ENCODE measurements at regions not wholly inside any gene's neighbourhood (a gene's known extent, or its start where the extent isn't known, plus 50 kb on each side); places are given as distances from the start of the nearest gene placed in this dataset.
"Not testable (repeated sequence)": the region's sequence is repeated elsewhere in the genome, so short reads cannot be mapped to it uniquely, and the experiment has no call there.

DNA sequence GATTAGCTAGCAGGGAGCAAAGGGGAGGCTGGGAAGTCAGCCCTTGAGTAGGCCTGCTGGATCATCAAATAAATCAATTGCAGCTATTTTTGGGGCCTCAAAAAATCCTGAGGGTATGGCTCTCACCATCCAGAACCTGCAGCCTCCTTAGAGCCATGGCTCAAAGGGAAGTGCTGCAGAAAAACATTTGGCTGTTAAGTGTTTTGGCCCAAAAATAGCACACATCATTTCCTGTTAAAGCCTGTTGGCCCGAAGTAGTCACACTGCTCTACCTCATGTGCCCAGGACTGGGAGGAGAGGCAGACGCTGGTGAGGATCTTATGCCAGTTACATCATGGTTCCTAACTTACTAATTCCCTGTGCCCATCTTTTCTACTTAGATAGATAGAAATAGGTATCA lies 176.8 kb upstream of the PLGLB1 start:
- DNase-seq (ENCODE audit: low spot score) = not testable (repeated sequence)

DNA sequence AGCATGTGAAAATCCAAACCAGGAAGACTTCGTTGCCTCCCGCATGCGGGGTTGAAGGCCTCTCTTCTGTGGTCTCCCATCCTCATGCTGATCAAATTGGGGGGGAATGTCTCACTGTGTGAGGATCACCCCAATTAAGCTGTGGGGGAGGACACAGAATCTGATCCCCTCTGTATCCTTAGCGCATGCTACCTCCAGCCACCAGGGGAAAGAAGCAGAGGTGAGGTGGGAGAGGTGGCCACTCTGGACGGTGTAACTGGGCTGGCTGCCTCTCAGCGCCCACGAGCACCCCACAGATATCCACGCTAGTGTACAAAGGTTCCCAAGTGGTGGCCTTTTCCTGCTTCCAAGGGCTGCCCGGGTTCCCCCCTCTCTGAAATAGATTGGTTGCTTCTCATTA lies 177.6 kb upstream of the PLGLB1 start:
- DNase-seq (ENCODE audit: low spot score) = not testable (repeated sequence)

- DNase-seq (ENCODE audit: low spot score) = not testable (repeated sequence)
Observed at GRCh38 chr2:87204569-87205147, 183.0 kb upstream of the PLGLB1 start.

DNA sequence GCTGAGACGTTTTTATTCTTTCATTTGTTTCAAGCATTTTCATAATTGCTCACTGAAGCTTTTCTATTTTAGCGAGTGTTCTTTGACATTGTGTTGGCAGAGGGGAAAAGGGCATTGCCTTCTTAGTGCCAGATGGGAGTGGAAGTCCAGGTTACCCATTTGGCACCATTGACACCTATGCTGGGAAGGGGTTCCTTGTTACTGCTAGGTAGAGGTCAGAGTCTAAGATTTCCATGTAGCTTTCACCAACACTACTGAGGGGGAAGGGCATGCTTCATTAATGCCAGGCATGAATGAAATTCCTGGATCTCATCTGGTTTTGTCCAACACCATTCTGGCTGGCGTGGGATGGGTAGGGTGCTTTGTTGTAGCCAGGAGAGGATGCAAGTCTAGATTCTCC lies 191.3 kb upstream of the PLGLB1 start:
- DNase-seq (ENCODE audit: low spot score) = not testable (repeated sequence)

DNA sequence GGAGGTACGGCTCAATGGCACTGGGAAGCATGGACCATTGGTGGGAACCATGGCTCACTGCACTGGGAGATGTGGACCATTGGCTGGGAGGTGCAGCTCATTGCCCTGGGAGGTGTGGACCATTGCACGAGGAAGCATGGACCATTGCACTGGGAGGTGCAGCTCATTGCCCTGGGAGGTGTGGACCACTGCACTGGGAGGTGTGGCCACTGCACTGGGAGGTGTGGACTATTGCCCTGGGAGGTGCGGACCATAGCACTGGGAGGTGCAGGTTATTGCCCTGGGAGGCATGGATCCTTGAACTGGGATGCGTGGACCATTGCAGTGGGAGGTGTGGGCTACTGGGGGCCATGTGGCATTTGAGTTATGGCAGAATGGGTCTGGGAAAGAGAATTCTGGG lies 195.4 kb upstream of the PLGLB1 start:
- not testable (repeated sequence) for DNase-seq (ENCODE audit: low spot score)

DNA sequence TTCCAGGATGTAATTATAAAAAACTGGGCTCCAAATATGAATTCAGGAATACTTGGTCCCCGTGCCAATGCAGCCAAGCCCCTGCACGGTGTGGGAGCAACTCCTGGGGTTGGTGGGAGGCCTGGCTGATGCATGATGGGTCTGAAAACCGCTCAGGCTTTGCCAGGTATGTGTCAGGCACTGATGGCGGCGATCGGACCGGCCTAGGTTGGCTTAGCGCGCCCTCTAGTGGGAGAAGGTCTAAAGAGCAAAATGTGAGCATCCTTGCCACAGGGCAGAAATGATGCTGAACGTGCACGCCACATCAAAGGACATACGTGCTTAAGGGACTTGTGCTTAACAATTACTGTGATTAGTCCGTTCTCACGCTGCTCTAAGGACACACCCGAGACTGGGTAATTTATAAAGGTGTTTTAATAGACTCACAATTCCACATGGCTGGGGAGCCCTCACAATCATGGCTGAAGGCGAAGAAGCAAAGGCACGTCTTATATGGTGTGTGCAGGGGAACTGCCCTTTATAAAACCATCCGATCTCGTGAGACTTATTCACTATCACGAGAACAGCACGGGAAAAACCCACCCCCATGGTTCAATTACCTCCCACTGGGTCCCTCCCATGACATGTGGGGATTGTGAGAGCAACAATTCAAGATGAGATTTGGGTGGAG lies 196.2 kb upstream of the PLGLB1 start:
- not testable (repeated sequence) for DNase-seq (ENCODE audit: low spot score)

GRCh38 chr2:87220651-87221050 lies 199.0 kb upstream of the PLGLB1 start:
- not testable (repeated sequence) for DNase-seq (ENCODE audit: low spot score)

GRCh38 chr2:87222131-87222530 lies 200.5 kb upstream of the PLGLB1 start:
- not testable (repeated sequence) for DNase-seq (ENCODE audit: low spot score)

GRCh38 chr2:87223873-87224272 lies 202.2 kb upstream of the PLGLB1 start:
- not testable (repeated sequence) for DNase-seq (ENCODE audit: low spot score)

DNA sequence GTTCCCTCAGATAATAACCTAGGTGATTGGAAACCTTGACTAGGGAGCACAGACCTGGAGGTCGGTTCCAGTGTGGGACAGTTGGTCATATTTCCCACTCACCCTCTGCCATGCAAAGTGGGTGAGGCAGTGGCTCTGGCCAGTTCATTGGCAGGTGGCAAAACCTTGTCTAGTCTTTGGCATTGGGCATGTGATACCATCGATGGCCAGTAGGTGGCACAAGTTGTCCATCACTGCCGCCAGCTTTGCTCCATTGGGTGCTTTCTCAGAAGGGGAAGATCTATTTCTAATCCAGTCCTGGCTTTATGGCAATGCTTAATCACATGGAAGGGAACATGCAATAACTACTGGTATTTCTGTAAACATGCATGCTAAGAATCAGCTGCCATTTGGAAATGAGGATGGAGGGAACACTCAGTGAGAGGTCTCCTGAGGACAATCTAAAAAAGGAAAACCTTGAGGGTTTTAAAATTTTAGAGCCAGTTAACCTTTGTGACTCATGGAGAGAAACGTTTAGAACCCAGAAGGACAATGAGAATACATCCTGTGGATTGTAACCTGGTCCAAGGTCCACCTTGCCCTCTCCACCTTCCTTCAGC lies 207.5 kb upstream of the PLGLB1 start:
- not testable (repeated sequence) for DNase-seq (ENCODE audit: low spot score)

DNA sequence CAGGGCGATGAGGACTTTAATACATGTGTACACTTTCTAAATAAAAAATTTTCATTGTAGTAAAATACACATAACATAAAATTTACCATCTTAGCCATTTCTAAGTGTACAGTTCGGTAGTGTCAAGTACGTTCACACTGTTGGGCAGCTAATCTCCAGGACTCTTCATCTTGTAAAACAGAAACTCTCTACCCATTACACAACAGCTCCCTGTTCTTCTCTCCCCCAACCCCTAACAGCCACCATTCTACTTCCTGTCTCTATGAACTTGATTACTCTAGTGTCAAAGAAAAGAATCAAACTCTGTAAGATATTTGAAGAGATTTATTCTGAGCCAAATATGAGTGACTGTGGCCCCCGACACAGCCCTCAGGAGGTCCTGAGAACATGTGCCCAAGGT lies 208.3 kb upstream of the PLGLB1 start:
- DNase-seq (ENCODE audit: low spot score) = not testable (repeated sequence)

DNA sequence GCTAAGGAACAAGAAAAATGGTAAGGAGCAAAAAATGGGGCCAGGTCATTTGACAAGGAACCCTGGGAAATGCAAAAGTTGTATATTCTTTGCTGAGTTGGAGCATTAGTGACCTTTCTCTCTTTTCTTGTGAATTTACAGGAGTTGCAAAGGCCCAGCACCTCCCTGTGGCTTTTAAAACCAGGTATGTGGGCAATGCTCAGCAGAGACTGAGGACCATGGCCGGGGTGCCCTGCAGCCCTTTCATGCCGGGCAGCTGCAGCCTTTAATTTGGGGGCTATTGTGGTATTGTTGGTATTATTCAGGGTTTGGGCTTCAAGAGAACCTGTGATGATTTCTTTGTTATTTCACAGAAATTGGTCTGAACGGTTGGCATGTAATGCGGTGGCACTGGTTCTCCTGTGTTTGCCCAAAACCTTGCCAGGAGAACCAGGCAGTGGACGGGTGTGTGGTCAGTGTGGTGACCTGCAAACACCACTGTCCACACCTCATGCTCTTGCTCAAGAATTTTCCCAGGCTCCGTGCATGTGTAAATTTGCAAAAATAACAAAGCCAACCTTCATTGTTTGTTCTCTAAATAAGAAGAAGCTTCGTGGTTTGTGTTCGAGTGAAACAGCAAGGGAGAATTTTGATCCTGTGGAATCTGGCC lies 213.8 kb upstream of the PLGLB1 start:
- DNase-seq (ENCODE audit: low spot score) = not testable (repeated sequence)

DNA sequence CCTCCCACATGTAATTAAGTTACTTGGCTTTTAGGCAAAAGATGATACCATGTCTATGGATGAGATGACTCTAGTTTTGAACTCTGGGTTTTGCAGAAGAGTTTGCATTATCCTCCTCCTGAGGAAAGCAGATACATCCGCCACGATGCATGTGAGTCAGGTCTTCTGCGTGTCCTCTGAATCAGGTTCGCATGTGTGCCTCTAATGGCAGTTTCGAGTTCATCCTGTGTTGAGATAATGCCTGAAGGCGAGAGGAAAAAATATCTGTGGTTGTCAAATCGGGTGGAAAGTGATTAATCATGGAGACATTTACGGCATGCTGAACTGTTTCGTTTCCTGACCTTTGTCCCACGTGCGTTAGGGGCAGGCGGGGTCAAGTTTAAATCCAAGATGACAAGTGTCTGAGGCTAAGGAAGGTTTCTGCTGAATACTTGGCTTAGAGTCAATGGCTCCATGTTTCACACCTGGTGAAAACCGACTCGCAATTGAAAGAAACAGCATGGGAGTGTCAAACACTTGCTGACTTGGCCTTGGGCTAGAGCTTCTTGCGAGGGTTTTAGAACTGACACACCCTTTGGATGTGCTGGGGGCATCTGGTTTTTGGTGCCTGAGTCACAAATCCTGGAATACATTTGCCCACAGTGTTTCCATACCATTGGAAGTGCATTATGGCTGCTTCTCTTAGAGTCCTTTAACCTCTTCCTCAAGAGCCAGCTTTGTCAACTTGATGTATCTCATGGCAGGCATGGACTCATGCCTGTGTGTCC lies 216.1 kb upstream of the PLGLB1 start:
- not testable (repeated sequence) for DNase-seq (ENCODE audit: low spot score)

GRCh38 chr2:87239558-87240215 lies 218.0 kb upstream of the PLGLB1 start:
- DNase-seq (ENCODE audit: low spot score) = not testable (repeated sequence)

- not testable (repeated sequence) for DNase-seq (ENCODE audit: low spot score)
Observed at GRCh38 chr2:87246066-87246717, 224.5 kb upstream of the PLGLB1 start.

DNA sequence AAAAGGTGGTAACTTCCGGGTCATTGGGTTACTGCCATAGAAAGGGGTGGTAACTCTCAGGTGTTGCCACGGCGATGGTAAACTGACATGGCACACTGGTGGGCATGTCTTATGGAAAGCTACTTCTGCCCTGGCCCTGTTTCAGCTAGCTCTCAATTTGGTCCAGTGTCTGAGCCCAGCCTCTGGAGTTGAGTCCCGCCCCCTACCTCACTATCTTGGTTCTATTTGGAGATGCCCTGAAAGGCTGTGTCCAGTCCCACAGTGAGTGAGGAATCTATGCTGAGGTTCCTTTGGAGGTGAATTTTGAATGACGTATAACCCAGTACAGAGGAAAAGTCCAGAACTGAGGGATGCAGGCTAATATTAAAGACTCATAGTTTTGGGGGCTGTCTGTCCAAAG lies 230.4 kb upstream of the PLGLB1 start:
- DNase-seq (ENCODE audit: low spot score) = not testable (repeated sequence)

DNA sequence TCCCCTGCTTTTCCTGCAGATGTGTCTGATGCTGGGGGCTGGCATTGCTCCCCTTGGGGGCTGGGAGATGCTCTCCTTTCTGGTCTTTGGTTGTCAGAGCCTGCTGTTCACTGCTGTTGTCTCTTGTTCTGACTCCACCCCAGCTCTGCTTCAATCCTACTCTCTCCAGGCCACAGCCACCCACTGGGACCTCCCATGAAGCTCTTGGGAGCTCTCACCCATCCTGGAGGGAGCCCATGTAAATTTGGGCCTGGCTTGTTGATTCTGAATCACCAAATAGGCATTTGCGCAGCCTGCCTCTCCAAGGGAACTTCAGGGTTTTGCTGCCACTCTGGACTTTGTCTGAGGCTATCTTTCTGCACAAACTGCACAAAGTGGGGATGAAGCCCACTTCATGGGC lies 232.9 kb upstream of the PLGLB1 start:
- DNase-seq (ENCODE audit: low spot score) = not testable (repeated sequence)

DNA sequence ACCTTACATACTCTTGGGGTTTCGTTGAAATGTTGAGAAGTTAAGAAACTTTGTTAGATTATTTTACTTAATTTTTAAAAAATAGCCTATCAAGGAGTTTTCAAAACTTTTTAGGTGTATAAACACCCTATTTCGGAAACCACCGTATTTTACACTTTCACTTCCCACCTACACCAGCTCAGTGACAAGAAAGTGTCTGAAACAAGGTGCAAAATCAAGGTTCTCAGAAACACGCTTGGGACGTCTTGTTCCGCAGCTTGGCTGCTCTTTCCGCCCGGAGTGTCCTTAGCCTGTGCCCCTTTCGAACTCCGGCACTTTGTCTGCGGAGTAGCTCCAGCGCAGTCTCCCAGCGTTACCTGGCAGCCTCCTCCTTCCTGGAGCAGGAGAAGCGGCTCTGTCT lies 233.8 kb upstream of the PLGLB1 start:
- not testable (repeated sequence) for DNase-seq (ENCODE audit: low spot score)

GRCh38 chr2:87258887-87259286 lies 237.2 kb upstream of the PLGLB1 start:
- not testable (repeated sequence) for DNase-seq (ENCODE audit: low spot score)

DNA sequence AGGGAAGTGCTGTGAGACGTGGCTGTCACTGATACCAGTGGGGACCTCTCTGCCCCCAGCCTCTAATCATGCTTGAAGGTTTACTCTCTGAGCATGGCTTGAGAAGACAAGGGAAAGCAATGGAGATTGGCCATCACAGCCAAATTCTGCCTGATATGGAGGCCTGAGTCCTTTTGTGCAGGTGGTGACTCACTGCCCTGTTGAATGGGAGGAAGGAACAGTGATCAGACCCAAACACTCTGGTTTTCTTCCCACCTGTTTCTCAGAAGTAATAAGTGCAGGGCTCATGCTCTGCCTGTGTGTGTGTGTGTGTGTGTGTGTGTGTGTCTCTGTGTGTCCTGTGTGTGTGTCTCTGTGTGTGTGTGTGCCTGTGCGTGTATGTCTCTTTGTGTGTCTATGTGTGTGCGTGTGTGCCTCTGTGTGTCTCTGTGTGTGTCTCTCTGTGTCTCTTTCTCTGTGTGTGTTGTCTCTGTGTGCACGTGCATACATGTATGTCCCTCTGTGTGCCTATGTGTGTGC lies 240.6 kb upstream of the PLGLB1 start:
- not testable (repeated sequence) for DNase-seq (ENCODE audit: low spot score)

Data from CD4-positive, alpha-beta T cell treated with Interleukin-15 for 4 hours (primary cell).